PC-9 (cell line): ENCODE measurements at regions not wholly inside any gene's neighbourhood (a gene's known extent, or its start where the extent isn't known, plus 50 kb on each side); places are given as distances from the start of the nearest gene placed in this dataset.

Experiments used
- BruUV-seq: library from RNA; stranded (reverse); fragments of 400-500 nt; replicated peaks from 2 replicates; lab custom pipeline; 2021; lab: Mats Ljungman, UMichigan
- CTCF ChIA-PET: fragments of 300-600 bp; sonication (Branson Sonifier 250); formaldehyde crosslinking; loops from one replicate; lab custom pipeline; 2022; ENCODE audit warnings: antibody characterized with exemption; lab: Charles Lee
- POLR2A ChIA-PET: fragments of 300-600 bp; sonication (Branson Sonifier 250); formaldehyde crosslinking; loops from one replicate; lab custom pipeline; 2022; ENCODE audit warnings: antibody characterized with exemption; ENCODE audit not compliant: unreplicated experiment; lab: Charles Lee
- DNase-seq, 2 experiments: peaks; one replicate each; pipeline versions ENCODE4 v3.0.0 to v3.0.0-alpha.2; 2015 to 2022; ENCODE audit warnings: mixed read lengths in 1 of 2
- H2AFZ ChIP-seq: fragments of 200-600 bp; sonication (generic); 2 replicates; pipeline ENCODE4 v1.8.1; 2017; ENCODE audit warnings: antibody characterized with exemption
- H3F3A ChIP-seq: fragments of 200-600 bp; sonication (generic); 2 replicates; pipeline ENCODE4 v1.8.1; 2017; ENCODE audit warnings: antibody characterized with exemption, mild to moderate bottlenecking, low read depth; ENCODE audit not compliant: insufficient read depth
- H3K27ac ChIP-seq: fragments of 200-600 bp; sonication (generic); 2 replicates; pipeline ENCODE4 v1.6.1; 2016; ENCODE audit warnings: mixed run types
- H3K27me3 ChIP-seq: fragments of 200-600 bp; sonication (generic); 2 replicates; pipeline ENCODE4 v1.6.1; 2016; ENCODE audit warnings: low read depth, mixed run types; ENCODE audit not compliant: insufficient read depth
- H3K36me3 ChIP-seq: fragments of 200-600 bp; sonication (generic); 2 replicates; pipeline ENCODE4 v1.6.1; 2016; ENCODE audit warnings: low read depth, mixed run types
- H3K4me1 ChIP-seq: fragments of 200-600 bp; sonication (generic); replicated peaks from 2 replicates; pipeline ENCODE4 v1.6.1; 2016; ENCODE audit warnings: mixed run types; ENCODE audit not compliant: insufficient read depth
- H3K4me2 ChIP-seq: fragments of 200-600 bp; sonication (generic); 2 replicates; pipeline ENCODE4 v1.6.1; 2017; ENCODE audit warnings: mixed run types
- H3K4me3 ChIP-seq: fragments of 200-600 bp; sonication (generic); 2 replicates; pipeline ENCODE4 v1.6.1; 2016; ENCODE audit warnings: mixed run types
- H3K79me2 ChIP-seq: fragments of 200-600 bp; sonication (generic); 2 replicates; pipeline ENCODE4 v1.6.1; 2017; ENCODE audit warnings: low read depth, mixed run types
- H3K9me2 ChIP-seq: fragments of 200-600 bp; sonication (generic); 2 replicates; pipeline ENCODE4 v1.8.1; 2017; ENCODE audit warnings: mild to moderate bottlenecking; ENCODE audit not compliant: insufficient read depth
- H3K9me3 ChIP-seq: fragments of 200-600 bp; sonication (generic); 2 replicates; pipeline ENCODE4 v1.8.1; 2016; ENCODE audit warnings: low read depth; ENCODE audit not compliant: insufficient read depth
- H4K20me1 ChIP-seq: fragments of 200-600 bp; sonication (generic); 2 replicates; pipeline ENCODE4 v1.8.1; 2017; ENCODE audit not compliant: insufficient read depth
- EZH2 ChIP-seq: fragments of 200-600 bp; sonication (generic); IDR thresholded peaks from 2 replicates; pipeline ENCODE4 v1.8.0; 2017; ENCODE audit warnings: antibody characterized with exemption, low read depth
- intact Hi-C: fragments of 100-400 bp; cut with micrococcal nuclease; formaldehyde crosslinking; loops from one replicate; pipeline ENCODE4 v1.10.0; 2022; ENCODE audit not compliant: unreplicated experiment
- TF ChIP-seq, protein P1 (sequence below): fragments of 200-600 bp; sonication (generic); conservative IDR thresholded peaks from 2 replicates; pipeline ENCODE4 v1.6.1; 2017; ENCODE audit warnings: mixed run types, antibody characterized with exemption, mild to moderate bottlenecking, moderate library complexity

DNA sequence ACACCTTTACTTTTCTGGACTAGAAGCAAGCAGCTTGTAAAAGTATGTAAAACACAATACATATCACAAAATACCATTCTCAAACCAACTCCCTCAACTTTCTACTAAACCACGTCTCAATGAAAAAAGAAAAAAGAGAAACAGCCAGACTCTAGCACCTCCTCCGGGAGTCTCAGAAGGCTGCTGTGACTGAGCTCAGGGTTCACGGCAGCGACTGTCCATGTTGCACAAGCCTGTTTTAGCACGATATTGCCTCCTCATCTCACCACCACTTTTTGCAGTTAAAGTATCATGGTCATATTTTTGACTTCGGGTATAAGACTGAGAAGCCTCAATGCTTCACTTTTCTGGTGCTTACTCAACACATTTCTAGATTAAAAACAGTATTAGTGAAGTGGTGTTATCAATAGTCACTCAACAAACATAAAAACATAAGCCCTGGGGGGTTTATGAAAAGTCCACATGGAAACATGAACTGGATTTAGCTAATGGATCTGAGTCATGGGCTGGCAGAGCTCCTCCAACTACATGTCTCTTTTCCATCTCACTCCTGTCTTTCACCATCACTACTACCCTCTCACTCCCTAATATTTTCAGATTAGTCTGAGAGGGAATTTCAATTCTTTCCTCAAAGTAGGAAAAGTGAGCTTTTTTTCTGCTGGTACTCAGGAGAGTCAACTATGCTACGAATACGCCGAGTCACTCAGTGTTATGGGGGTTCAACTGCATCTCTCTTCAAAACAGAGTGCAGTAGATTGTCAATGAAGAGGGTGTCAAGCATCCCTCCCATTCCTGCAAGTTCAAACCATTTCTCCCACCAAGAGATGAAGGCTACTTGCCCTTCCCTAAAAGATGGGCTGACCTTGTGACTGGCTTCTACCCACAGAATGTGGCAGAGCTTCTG lies 113.7 kb downstream of the OSR1 start:
- H3K36me3 ChIP-seq = no peaks in the 10 kb centered on the region
- no peak for DNase-seq
- H3K4me2 ChIP-seq = no peak overlapping the region
- no peaks in the 10 kb centered on the region for H3F3A ChIP-seq
- POLR2A ChIA-PET = no interaction called here
- no peak overlapping the region for H2AFZ ChIP-seq
- H3K4me1 ChIP-seq = no peaks in the 10 kb centered on the region
- H4K20me1 ChIP-seq = no peaks in the 10 kb centered on the region
- no peaks in the 10 kb centered on the region for H3K79me2 ChIP-seq
- CTCF ChIA-PET = interaction anchor here (0.6 to 0.7 kb wide), 2 partner anchors 13 to 272 kb away, joined by 3 to 7 read pairs; no protein-coding TSS in a partner anchor
- H3K9me3 ChIP-seq = no peaks in the 10 kb centered on the region
- H3K4me3 ChIP-seq = no peak overlapping the region
- BruUV-seq = no TSS peak
- H3K27me3 ChIP-seq = no peaks in the 10 kb centered on the region
- intact Hi-C loops = no loop called here
- H3K9me2 ChIP-seq = no peaks in the 10 kb centered on the region
- no peak for TF ChIP-seq EZH2
- TF ChIP-seq, protein P1, sequence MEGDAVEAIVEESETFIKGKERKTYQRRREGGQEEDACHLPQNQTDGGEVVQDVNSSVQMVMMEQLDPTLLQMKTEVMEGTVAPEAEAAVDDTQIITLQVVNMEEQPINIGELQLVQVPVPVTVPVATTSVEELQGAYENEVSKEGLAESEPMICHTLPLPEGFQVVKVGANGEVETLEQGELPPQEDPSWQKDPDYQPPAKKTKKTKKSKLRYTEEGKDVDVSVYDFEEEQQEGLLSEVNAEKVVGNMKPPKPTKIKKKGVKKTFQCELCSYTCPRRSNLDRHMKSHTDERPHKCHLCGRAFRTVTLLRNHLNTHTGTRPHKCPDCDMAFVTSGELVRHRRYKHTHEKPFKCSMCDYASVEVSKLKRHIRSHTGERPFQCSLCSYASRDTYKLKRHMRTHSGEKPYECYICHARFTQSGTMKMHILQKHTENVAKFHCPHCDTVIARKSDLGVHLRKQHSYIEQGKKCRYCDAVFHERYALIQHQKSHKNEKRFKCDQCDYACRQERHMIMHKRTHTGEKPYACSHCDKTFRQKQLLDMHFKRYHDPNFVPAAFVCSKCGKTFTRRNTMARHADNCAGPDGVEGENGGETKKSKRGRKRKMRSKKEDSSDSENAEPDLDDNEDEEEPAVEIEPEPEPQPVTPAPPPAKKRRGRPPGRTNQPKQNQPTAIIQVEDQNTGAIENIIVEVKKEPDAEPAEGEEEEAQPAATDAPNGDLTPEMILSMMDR = no peak
- no peak overlapping the region for H3K27ac ChIP-seq

DNA sequence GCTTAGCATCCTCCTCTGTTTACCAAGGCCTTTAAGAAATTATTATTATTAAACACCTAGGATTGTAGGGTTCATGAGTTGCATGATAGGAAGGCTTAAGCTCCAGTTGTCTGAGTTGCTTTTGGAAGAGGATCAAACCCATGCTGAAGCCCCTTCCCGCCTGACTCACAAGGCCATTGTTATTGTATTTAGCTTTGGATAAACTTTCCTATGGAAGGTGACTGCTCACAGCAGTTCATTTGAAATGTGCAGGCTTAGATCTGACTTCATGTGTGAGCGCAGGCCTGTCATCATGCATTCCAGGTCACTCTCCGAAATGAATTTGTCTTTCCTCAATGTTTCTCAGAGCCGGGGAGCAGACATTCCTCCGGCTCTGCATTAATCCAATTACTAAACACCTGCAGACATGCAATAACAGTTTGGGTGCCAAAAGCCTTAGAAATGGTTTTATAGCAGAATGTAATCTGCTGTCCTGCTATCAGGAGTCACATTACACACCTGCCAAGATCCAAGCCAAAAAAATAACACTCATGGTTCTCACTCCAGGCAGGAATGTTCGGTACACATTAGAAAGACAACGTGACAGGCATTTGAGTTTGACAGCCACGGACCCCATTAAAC lies 119.9 kb downstream of the OSR1 start:
- ChIA-PET CTCF (no interaction called here), POLR2A (no interaction called here)
- no peaks in the 10 kb centered on the region for H4K20me1 ChIP-seq
- no peaks in the 10 kb centered on the region for H3K27me3 ChIP-seq
- 0 out of 2 replicates have a peak, but pooled peaks cover 6% of the 10 kb centered on the region for H3F3A ChIP-seq
- DNase-seq = no peak
- BruUV-seq = no TSS peak
- peaks cover 12% of the 10 kb centered on the region for H3K4me1 ChIP-seq
- H3K27ac ChIP-seq = no peak overlapping the region
- no peak overlapping the region for H3K4me2 ChIP-seq
- no peaks in the 10 kb centered on the region for H3K36me3 ChIP-seq
- TF ChIP-seq, protein P1 = no peak
- intact Hi-C loops = no loop called here
- no peak overlapping the region for H2AFZ ChIP-seq
- H3K9me3 ChIP-seq = no peaks in the 10 kb centered on the region
- no peaks in the 10 kb centered on the region for H3K79me2 ChIP-seq
- no peak overlapping the region for H3K4me3 ChIP-seq
- no peaks in the 10 kb centered on the region for H3K9me2 ChIP-seq

DNA sequence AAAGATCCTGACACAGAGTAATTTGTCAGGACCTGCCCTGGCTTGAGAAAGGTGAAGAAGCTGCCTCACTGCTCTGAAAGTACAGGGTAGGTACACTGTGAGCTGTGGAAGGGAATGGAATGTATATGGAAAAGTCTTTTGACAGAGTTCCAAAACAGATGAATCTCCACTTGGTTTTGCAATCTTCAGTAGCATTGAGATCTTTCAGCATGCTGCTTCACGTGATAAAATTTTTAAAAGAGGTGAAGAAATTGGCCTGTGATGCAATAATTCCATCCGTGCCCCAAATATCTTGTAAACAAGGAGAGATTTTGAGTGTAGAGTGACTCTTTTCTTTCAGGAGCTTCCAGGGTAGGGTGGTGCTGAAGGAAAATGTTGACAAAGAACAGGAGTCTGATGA lies 123.1 kb downstream of the OSR1 start:
- peak in 1 of 2 experiments; percentile 61 for DNase-seq
- Histone ChIP-seq H2AFZ (no peak overlapping the region), H3K27me3 (no peaks in the 10 kb centered on the region), H3K79me2 (no peaks in the 10 kb centered on the region), H3K4me3 (no peak overlapping the region), H3K4me1 (peaks cover 12% of the 10 kb centered on the region), H3K4me2 (peak overlapping the region; percentile 3; the same call in 1 of the 2 replicates), H3K9me2 (no peaks in the 10 kb centered on the region), H3F3A (0 out of 2 replicates have a peak, but pooled peaks cover 6% of the 10 kb centered on the region), H3K9me3 (no peaks in the 10 kb centered on the region), H4K20me1 (no peaks in the 10 kb centered on the region), H3K27ac (no peak overlapping the region), H3K36me3 (no peaks in the 10 kb centered on the region)
- no TSS peak for BruUV-seq
- ChIA-PET CTCF (no interaction called here), POLR2A (no interaction called here)
- TF ChIP-seq, protein P1 = no peak
- TF ChIP-seq EZH2 = no peak
- intact Hi-C loops = no loop called here
